SK-N-MC (cell line): ENCODE measurements at regions not wholly inside any gene's neighbourhood (a gene's known extent, or its start where the extent isn't known, plus 50 kb on each side); places are given as distances from the start of the nearest gene placed in this dataset.
"Not testable (repeated sequence)": the region's sequence is repeated elsewhere in the genome, so short reads cannot be mapped to it uniquely, and the experiment has no call there.

Experiments
- EZH2 ChIP-seq: fragments of 200-600 bp; sonication (generic); IDR thresholded peaks from one replicate; pipeline ENCODE4 v1.6.1; 2017; ENCODE audit warnings: antibody characterized with exemption
- POLR2AphosphoS5 ChIP-seq: IDR thresholded peaks from 2 replicates; pipeline ENCODE4 v1.6.1; 2012; ENCODE audit warnings: mild to moderate bottlenecking, low read depth, low read length, borderline replicate concordance

DNA sequence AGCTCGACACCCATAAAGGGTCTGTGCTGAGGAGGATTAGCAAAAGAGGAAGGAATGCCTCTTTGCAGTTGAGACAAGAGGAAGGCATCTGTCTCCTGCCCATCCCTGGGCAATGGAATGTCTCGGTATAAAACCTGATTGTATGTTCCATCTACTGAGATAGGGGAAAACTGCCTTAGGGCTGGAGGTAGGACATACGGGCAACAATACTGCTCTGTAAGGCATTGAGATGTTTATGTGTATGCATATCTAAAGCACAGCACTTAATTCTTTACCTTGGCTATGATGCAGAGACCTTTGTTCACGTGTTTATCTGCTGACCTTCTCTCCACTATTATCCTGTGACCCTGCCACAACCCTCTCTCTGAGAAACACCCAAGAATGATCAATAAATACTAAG is 210.7 kb downstream of the POTED start:
- not testable (repeated sequence) for TF ChIP-seq POLR2AphosphoS5, EZH2
